ENCODE measurements at regions not wholly inside any gene's neighbourhood (a gene's known extent, or its start where the extent isn't known, plus 50 kb on each side); places are given as distances from the start of the nearest gene placed in this dataset.

GRCh38 chr4:12487000-12487399 lies 997.1 kb downstream of the RAB28 start:
- RAD21 ChIA-PET (ENCODE audit: low non-redundant PET in 1 of 2, low total read pairs in 2 of 2, uncharacterized antibody in 2 of 2, unreplicated experiment in 2 of 2): no interaction called here
- intact Hi-C loops (cut with micrococcal nuclease): no loop called here
- TF ChIP-seq SRF (IDR thresholded peaks at IDR 0.05; ENCODE audit: low read depth): no peak
- TF ChIP-seq EZH2phosphoT487 (IDR thresholded peaks at IDR 0.05; ENCODE audit: borderline replicate concordance): no peak
- no peak for TF ChIP-seq ZBTB33 (IDR thresholded peaks at IDR 0.05; ENCODE audit: extremely low read depth, insufficient replicate concordance, low read length)
- TF ChIP-seq FOSL1 (IDR thresholded peaks at IDR 0.05; ENCODE audit: low read depth): no peak
- no peak for TF ChIP-seq SP1 (IDR thresholded peaks at IDR 0.05; ENCODE audit: low read depth)
- TF ChIP-seq ZFX (IDR thresholded peaks at IDR 0.05): no peak
- TF ChIP-seq, protein P1, sequence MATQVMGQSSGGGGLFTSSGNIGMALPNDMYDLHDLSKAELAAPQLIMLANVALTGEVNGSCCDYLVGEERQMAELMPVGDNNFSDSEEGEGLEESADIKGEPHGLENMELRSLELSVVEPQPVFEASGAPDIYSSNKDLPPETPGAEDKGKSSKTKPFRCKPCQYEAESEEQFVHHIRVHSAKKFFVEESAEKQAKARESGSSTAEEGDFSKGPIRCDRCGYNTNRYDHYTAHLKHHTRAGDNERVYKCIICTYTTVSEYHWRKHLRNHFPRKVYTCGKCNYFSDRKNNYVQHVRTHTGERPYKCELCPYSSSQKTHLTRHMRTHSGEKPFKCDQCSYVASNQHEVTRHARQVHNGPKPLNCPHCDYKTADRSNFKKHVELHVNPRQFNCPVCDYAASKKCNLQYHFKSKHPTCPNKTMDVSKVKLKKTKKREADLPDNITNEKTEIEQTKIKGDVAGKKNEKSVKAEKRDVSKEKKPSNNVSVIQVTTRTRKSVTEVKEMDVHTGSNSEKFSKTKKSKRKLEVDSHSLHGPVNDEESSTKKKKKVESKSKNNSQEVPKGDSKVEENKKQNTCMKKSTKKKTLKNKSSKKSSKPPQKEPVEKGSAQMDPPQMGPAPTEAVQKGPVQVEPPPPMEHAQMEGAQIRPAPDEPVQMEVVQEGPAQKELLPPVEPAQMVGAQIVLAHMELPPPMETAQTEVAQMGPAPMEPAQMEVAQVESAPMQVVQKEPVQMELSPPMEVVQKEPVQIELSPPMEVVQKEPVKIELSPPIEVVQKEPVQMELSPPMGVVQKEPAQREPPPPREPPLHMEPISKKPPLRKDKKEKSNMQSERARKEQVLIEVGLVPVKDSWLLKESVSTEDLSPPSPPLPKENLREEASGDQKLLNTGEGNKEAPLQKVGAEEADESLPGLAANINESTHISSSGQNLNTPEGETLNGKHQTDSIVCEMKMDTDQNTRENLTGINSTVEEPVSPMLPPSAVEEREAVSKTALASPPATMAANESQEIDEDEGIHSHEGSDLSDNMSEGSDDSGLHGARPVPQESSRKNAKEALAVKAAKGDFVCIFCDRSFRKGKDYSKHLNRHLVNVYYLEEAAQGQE (IDR thresholded peaks at IDR 0.05; ENCODE audit: low read depth): no peak
- no peak for TF ChIP-seq POLR2AphosphoS5 (IDR thresholded peaks at IDR 0.05; ENCODE audit: low read depth, low read length)
- TF ChIP-seq, protein P2, sequence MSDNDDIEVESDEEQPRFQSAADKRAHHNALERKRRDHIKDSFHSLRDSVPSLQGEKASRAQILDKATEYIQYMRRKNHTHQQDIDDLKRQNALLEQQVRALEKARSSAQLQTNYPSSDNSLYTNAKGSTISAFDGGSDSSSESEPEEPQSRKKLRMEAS (IDR thresholded peaks at IDR 0.05): no peak
- TF ChIP-seq POLR2A (IDR thresholded peaks at IDR 0.05; ENCODE audit: borderline replicate concordance, extremely low read depth, insufficient read depth, insufficient read length): no peak
- TF ChIP-seq CTCF (IDR thresholded peaks at IDR 0.05 in 2 of 3, conservative IDR thresholded peaks at IDR 0.05 in 1 of 3; ENCODE audit: borderline replicate concordance in 1 of 3, insufficient read depth in 1 of 3, low read depth in 2 of 3, low read length in 2 of 3): no peak
- H2AFZ ChIP-seq (ENCODE audit: low read depth, low read length, poor library complexity, severe bottlenecking): no peak overlapping the region
- H3K79me2 ChIP-seq (ENCODE audit: insufficient read depth, low read length): no peaks in the 10 kb centered on the region
- H4K20me1 ChIP-seq (ENCODE audit: insufficient read depth): no peaks in the 10 kb centered on the region
- H3K27ac ChIP-seq (ENCODE audit: low read depth, low read length): no peak overlapping the region
- H3K27me3 ChIP-seq (ENCODE audit: insufficient read depth, low read length): no peaks in the 10 kb centered on the region
- no peaks in the 10 kb centered on the region for H3K36me3 ChIP-seq (ENCODE audit: control insufficient read depth in 1 of 2, insufficient read depth in 2 of 2, low read length in 2 of 2)
- no peak overlapping the region for H3K4me2 ChIP-seq (ENCODE audit: low read length)
- no peak overlapping the region for H3K4me3 ChIP-seq (replicated peaks in 1 of 2; ENCODE audit: low read depth in 1 of 2, low read length in 2 of 2)
- CTCF ChIA-PET: no interaction called here
- DNase-seq (ENCODE audit: low read depth, low spot score): no peak
- no peaks in the 10 kb centered on the region for H3K9me2 ChIP-seq (ENCODE audit: insufficient read depth)
- no TSS peak for BruUV-seq (replicated peaks)
- no peak overlapping the region for H3K9ac ChIP-seq (ENCODE audit: low read length)
- H3K4me1 ChIP-seq (ENCODE audit: control insufficient read depth in 1 of 2, insufficient read depth in 2 of 2, low read length in 2 of 2): no peaks in the 10 kb centered on the region
- no peak for ATAC-seq
- H3K9me3 ChIP-seq (ENCODE audit: control insufficient read depth in 1 of 2, insufficient read depth in 1 of 2, low read depth in 1 of 2, low read length in 2 of 2): no peaks in the 10 kb centered on the region
- POLR2A ChIA-PET: no interaction called here
